ENCODE measurements at regions not wholly inside any gene's neighbourhood (a gene's known extent, or its start where the extent isn't known, plus 50 kb on each side); places are given as distances from the start of the nearest gene placed in this dataset.
"Not testable (repeated sequence)": the region's sequence is repeated elsewhere in the genome, so short reads cannot be mapped to it uniquely, and the experiment has no call there.

- no peaks in the 10 kb centered on the region for H3K9me3 ChIP-seq (ENCODE audit: control insufficient read depth in 1 of 2, insufficient read depth in 1 of 2, low read depth in 1 of 2, low read length in 2 of 2)
- DNase-seq (ENCODE audit: low read depth, low spot score), result no peak
- peaks cover 2 to 13% of the 10 kb centered on the region in 2 experiments; a peak in 3 of 4 replicates for H3K4me1 ChIP-seq (ENCODE audit: control insufficient read depth in 1 of 2, insufficient read depth in 2 of 2, low read length in 2 of 2)
- H3K4me2 ChIP-seq (ENCODE audit: low read length), result no peak overlapping the region
- H3K36me3 ChIP-seq (ENCODE audit: control insufficient read depth in 1 of 2, insufficient read depth in 2 of 2, low read length in 2 of 2), result no peaks in the 10 kb centered on the region
- no peaks in the 10 kb centered on the region for H3K79me2 ChIP-seq (ENCODE audit: insufficient read depth, low read length)
- H3K27me3 ChIP-seq (ENCODE audit: insufficient read depth, low read length), result no peaks in the 10 kb centered on the region
- POLR2A ChIA-PET, result no interaction called here
- no peaks in the 10 kb centered on the region for H4K20me1 ChIP-seq (ENCODE audit: insufficient read depth)
- no peaks in the 10 kb centered on the region for H3K9me2 ChIP-seq (ENCODE audit: insufficient read depth)
- H3K27ac ChIP-seq (ENCODE audit: low read depth, low read length), result no peak overlapping the region
- CTCF ChIA-PET, result no interaction called here
- no peak for TF ChIP-seq ELF1 (IDR thresholded peaks at IDR 0.05; ENCODE audit: borderline replicate concordance, low read depth)
- no peak for TF ChIP-seq CEBPB (IDR thresholded peaks at IDR 0.05; ENCODE audit: low read depth)
- no peak for TF ChIP-seq EGR1 (IDR thresholded peaks at IDR 0.05; ENCODE audit: low read depth)
- no peak for TF ChIP-seq CBX3 (IDR thresholded peaks at IDR 0.05; ENCODE audit: low read depth)
- no peak for TF ChIP-seq FOSL1 (IDR thresholded peaks at IDR 0.05; ENCODE audit: low read depth)
- intact Hi-C loops (cut with micrococcal nuclease), result no loop called here
- no peak for ATAC-seq
- peak overlapping the region; percentile 3 for H2AFZ ChIP-seq (ENCODE audit: low read depth, low read length, poor library complexity, severe bottlenecking)
- H3K4me3 ChIP-seq (replicated peaks in 1 of 2; ENCODE audit: low read depth in 1 of 2, low read length in 2 of 2), result no peak overlapping the region
- no TSS peak for BruUV-seq (replicated peaks)
- RAD21 ChIA-PET (ENCODE audit: low non-redundant PET in 1 of 2, low total read pairs in 2 of 2, uncharacterized antibody in 2 of 2, unreplicated experiment in 2 of 2), result no interaction called here
- no peak overlapping the region for H3K9ac ChIP-seq (ENCODE audit: low read length)
Measured at GRCh38 chr3:27553886-27554540, 69.8 kb upstream of the SLC4A7 start.

- H3K9me2 ChIP-seq (ENCODE audit: insufficient read depth); POLR2A ChIA-PET; H4K20me1 ChIP-seq (ENCODE audit: insufficient read depth); H3K36me3 ChIP-seq (ENCODE audit: control insufficient read depth in 1 of 2, insufficient read depth in 2 of 2, low read length in 2 of 2); H3K27ac ChIP-seq (ENCODE audit: low read depth, low read length); BruUV-seq (replicated peaks); H3K79me2 ChIP-seq (ENCODE audit: insufficient read depth, low read length); DNase-seq (ENCODE audit: low read depth, low spot score); H3K4me3 ChIP-seq (replicated peaks in 1 of 2; ENCODE audit: low read depth in 1 of 2, low read length in 2 of 2); H3K27me3 ChIP-seq (ENCODE audit: insufficient read depth, low read length); H3K9me3 ChIP-seq (ENCODE audit: control insufficient read depth in 1 of 2, insufficient read depth in 1 of 2, low read depth in 1 of 2, low read length in 2 of 2); RAD21 ChIA-PET (ENCODE audit: low non-redundant PET in 1 of 2, low total read pairs in 2 of 2, uncharacterized antibody in 2 of 2, unreplicated experiment in 2 of 2); intact Hi-C loops (cut with micrococcal nuclease); CTCF ChIA-PET; H3K9ac ChIP-seq (ENCODE audit: low read length): not testable (repeated sequence)
- Histone ChIP-seq H3K4me1 (ENCODE audit: control insufficient read depth in 1 of 2, insufficient read depth in 2 of 2, low read length in 2 of 2) (peaks cover 2 to 13% of the 10 kb centered on the region in 2 experiments; a peak in 3 of 4 replicates), H2AFZ (ENCODE audit: low read depth, low read length, poor library complexity, severe bottlenecking) (peak overlapping the region; percentile 54), H3K4me2 (ENCODE audit: low read length) (peak overlapping the region; percentile 57)
- TF ChIP-seq FOSL1 (IDR thresholded peaks at IDR 0.05; ENCODE audit: low read depth), result peak; percentile 25; the same call in 1 of the 2 replicates
- ATAC-seq, result peak; percentile 47; the same call in 1 of the 2 replicates
Measured at GRCh38 chr3:27552708-27553107, 68.5 kb upstream of the SLC4A7 start.

- H3K27me3 ChIP-seq (ENCODE audit: insufficient read depth, low read length); RAD21 ChIA-PET (ENCODE audit: low non-redundant PET in 1 of 2, low total read pairs in 2 of 2, uncharacterized antibody in 2 of 2, unreplicated experiment in 2 of 2); BruUV-seq (replicated peaks); H2AFZ ChIP-seq (ENCODE audit: low read depth, low read length, poor library complexity, severe bottlenecking); H3K9me2 ChIP-seq (ENCODE audit: insufficient read depth); H3K4me3 ChIP-seq (replicated peaks in 1 of 2; ENCODE audit: low read depth in 1 of 2, low read length in 2 of 2); H3K27ac ChIP-seq (ENCODE audit: low read depth, low read length); DNase-seq (ENCODE audit: low read depth, low spot score); H3K9me3 ChIP-seq (ENCODE audit: control insufficient read depth in 1 of 2, insufficient read depth in 1 of 2, low read depth in 1 of 2, low read length in 2 of 2); H3K36me3 ChIP-seq (ENCODE audit: control insufficient read depth in 1 of 2, insufficient read depth in 2 of 2, low read length in 2 of 2); H3K79me2 ChIP-seq (ENCODE audit: insufficient read depth, low read length); H3K4me2 ChIP-seq (ENCODE audit: low read length); intact Hi-C loops (cut with micrococcal nuclease); ATAC-seq; POLR2A ChIA-PET; H3K9ac ChIP-seq (ENCODE audit: low read length); H4K20me1 ChIP-seq (ENCODE audit: insufficient read depth); CTCF ChIA-PET: not testable (repeated sequence)
- H3K4me1 ChIP-seq (ENCODE audit: control insufficient read depth in 1 of 2, insufficient read depth in 2 of 2, low read length in 2 of 2), result peaks cover 2 to 13% of the 10 kb centered on the region in 2 experiments; a peak in 3 of 4 replicates
Measured at GRCh38 chr3:27551413-27551812, 67.2 kb upstream of the SLC4A7 start.
